ENCODE measurements at regions not wholly inside any gene's neighbourhood (a gene's known extent, or its start where the extent isn't known, plus 50 kb on each side); places are given as distances from the start of the nearest gene placed in this dataset.
"Not testable (repeated sequence)": the region's sequence is repeated elsewhere in the genome, so short reads cannot be mapped to it uniquely, and the experiment has no call there.

DNA sequence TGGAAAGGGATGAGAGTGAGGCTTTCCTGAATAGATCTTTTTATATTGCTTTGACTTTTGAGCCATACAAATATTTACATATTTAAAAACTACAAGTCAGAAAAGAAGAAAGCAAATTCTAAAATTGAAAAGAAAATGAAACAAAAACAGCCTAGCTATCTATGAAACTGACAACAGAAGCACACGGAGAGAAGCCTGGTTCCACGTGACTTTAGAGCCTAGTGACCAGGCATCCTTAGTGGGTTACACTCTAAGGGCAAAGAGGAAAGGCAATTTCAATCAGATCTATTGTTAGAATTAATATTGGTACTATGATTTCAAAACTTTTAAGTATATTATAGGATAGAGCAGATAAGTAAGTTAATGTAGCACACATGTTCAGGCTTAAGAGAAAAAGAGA lies 185.0 kb downstream of the KLRB1 start:
- TF ChIP-seq, protein P1, sequence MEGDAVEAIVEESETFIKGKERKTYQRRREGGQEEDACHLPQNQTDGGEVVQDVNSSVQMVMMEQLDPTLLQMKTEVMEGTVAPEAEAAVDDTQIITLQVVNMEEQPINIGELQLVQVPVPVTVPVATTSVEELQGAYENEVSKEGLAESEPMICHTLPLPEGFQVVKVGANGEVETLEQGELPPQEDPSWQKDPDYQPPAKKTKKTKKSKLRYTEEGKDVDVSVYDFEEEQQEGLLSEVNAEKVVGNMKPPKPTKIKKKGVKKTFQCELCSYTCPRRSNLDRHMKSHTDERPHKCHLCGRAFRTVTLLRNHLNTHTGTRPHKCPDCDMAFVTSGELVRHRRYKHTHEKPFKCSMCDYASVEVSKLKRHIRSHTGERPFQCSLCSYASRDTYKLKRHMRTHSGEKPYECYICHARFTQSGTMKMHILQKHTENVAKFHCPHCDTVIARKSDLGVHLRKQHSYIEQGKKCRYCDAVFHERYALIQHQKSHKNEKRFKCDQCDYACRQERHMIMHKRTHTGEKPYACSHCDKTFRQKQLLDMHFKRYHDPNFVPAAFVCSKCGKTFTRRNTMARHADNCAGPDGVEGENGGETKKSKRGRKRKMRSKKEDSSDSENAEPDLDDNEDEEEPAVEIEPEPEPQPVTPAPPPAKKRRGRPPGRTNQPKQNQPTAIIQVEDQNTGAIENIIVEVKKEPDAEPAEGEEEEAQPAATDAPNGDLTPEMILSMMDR (conservative IDR thresholded peaks at IDR 0.05) = not testable (repeated sequence)
- TF ChIP-seq EZH2 (IDR thresholded peaks at IDR 0.05; ENCODE audit: low read depth) = not testable (repeated sequence)
